Fibroblast of villous mesenchyme (primary cell): ENCODE measurements at regions not wholly inside any gene's neighbourhood (a gene's known extent, or its start where the extent isn't known, plus 50 kb on each side); places are given as distances from the start of the nearest gene placed in this dataset.
"Not testable (repeated sequence)": the region's sequence is repeated elsewhere in the genome, so short reads cannot be mapped to it uniquely, and the experiment has no call there.

Source experiments
- DNase-seq: peaks from one replicate; pipeline ENCODE4 v3.0.0-alpha.2; 2010; ENCODE audit warnings: low read depth
- H3K4me3 ChIP-seq: 2 replicates; pipeline ENCODE4 v1.5.1; 2011; ENCODE audit warnings: low read depth, mild to moderate bottlenecking, low read length
- TF ChIP-seq, protein P1 (sequence below): IDR thresholded peaks from 2 replicates; pipeline ENCODE4 v1.5.1; 2012; ENCODE audit warnings: low read depth, mild to moderate bottlenecking, low read length; ENCODE audit not compliant: insufficient read depth

- TF ChIP-seq, protein P1, sequence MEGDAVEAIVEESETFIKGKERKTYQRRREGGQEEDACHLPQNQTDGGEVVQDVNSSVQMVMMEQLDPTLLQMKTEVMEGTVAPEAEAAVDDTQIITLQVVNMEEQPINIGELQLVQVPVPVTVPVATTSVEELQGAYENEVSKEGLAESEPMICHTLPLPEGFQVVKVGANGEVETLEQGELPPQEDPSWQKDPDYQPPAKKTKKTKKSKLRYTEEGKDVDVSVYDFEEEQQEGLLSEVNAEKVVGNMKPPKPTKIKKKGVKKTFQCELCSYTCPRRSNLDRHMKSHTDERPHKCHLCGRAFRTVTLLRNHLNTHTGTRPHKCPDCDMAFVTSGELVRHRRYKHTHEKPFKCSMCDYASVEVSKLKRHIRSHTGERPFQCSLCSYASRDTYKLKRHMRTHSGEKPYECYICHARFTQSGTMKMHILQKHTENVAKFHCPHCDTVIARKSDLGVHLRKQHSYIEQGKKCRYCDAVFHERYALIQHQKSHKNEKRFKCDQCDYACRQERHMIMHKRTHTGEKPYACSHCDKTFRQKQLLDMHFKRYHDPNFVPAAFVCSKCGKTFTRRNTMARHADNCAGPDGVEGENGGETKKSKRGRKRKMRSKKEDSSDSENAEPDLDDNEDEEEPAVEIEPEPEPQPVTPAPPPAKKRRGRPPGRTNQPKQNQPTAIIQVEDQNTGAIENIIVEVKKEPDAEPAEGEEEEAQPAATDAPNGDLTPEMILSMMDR = no peak
- no peak overlapping the region for H3K4me3 ChIP-seq
- no peak for DNase-seq
These were observed 167.2 kb downstream of the C9orf50 start for GRCh38 chr9:129453734-129454133.

DNA sequence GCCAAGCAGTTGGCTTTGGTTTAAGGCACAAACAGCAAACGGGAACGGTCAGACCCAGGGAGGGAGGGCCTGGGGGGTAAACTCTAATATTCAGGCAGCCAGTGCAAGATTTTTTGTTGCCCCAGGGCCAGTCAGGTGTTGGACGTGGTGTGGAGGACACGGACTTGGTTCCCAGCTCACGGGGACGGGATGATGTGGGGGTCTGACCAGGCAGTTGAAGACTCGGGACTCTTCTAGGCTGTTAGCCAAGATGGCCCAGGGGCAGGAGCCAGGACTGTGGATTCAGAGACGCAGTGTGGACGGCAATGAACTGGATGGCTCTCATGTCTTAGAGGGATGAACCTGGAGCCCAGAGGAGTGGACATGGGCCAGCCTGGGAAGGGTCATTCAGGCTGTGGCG lies 169.2 kb downstream of the C9orf50 start:
- H3K4me3 ChIP-seq = no peak overlapping the region
- TF ChIP-seq, protein P1 = no peak
- no peak for DNase-seq

GRCh38 chr9:129451089-129451656 lies 169.7 kb downstream of the C9orf50 start:
- no peak overlapping the region for H3K4me3 ChIP-seq
- no peak for DNase-seq
- TF ChIP-seq, protein P1 = no peak

GRCh38 chr9:129449066-129449465 lies 171.8 kb downstream of the C9orf50 start:
- no peak for DNase-seq
- no peak overlapping the region for H3K4me3 ChIP-seq
- TF ChIP-seq, protein P1 = no peak

GRCh38 chr9:129446828-129447550 lies 173.9 kb downstream of the C9orf50 start:
- no peak overlapping the region for H3K4me3 ChIP-seq
- TF ChIP-seq, protein P1 = no peak
- DNase-seq = no peak

DNA sequence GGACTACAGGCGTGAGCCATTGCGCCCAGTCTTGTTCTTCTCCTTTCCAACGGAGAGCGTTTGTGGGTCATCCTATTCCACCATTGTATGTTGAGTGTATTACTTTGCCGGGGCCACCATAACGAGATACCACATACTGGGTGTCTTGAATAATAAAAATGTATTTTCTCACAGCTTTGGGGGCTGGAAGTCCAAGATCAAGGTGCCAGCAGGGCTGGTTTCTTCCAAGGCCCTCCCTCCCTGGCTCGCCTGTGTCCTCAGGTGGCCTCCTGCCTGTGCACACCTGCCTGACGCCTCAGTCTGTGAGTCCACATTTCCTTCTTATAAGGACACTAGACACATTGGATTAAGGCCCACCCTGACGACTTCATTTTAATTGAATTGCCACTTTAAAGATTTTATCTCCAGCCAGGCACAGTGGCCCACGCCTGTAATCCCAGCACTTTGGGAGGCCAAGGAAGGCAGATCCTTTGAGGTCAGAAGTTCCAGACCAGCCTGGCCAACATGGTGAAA lies 175.1 kb downstream of the C9orf50 start:
- TF ChIP-seq, protein P1 = no peak
- DNase-seq = no peak
- no peak overlapping the region for H3K4me3 ChIP-seq

DNA sequence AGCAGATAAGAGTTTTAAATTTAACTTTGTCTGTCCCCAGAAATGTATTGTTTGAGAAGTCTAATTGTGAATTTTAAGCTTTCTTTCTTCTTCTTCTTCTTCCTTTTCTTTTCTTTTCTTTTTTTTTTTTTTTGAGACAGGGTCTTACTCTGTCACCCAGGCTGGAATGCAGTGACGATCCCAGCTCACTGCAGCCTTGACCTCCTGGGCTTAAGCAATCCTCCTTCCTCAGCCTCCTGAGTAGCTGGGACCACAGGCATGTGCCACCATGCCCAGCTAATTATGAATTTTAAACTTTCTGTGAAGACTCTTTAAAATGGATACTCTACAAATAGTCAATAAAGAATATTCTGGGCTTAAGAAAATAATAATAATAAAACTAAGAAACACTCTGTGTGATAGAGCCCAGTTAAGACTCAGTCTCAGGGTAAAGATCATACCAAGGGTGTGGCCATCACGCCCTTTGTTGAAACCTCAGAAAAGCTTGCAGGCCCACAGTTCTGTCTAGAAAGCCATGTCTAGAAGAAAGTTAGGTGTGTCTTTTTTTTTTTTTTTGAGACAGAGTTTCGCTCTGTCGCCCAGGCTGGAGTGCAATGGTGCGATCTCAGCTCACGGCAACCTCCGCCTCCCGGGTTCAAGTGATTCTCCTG lies 177.3 kb downstream of the C9orf50 start:
- not testable (repeated sequence) for DNase-seq, H3K4me3 ChIP-seq
